Renal cortex interstitium (tissue), 11 donors: ENCODE measurements at regions not wholly inside any gene's neighbourhood (a gene's known extent, or its start where the extent isn't known, plus 50 kb on each side); places are given as distances from the start of the nearest gene placed in this dataset.

Source experiments
- DNase-seq, 11 donors: peaks; one replicate each; pipeline ENCODE4 v3.0.0-alpha.2; 2013; ENCODE audit warnings: low read depth in 9 of 11, low spot score in 4 of 11; ENCODE audit errors: extremely low read depth in 1 of 11

- DNase-seq = no peak
Observed at GRCh38 chr6:221531-222349, 70.5 kb upstream of the DUSP22 start.

- DNase-seq = no peak
Observed at GRCh38 chr6:222468-222867, 69.8 kb upstream of the DUSP22 start.

GRCh38 chr6:223136-223535, 69.2 kb upstream of the DUSP22 start:
- no peak for DNase-seq

GRCh38 chr6:223763-224162, 68.5 kb upstream of the DUSP22 start:
- no peak for DNase-seq

GRCh38 chr6:224350-224749, 67.9 kb upstream of the DUSP22 start:
- no peak for DNase-seq

GRCh38 chr6:225121-225721, 67.1 kb upstream of the DUSP22 start:
- DNase-seq = no peak

- no peak for DNase-seq
Observed at GRCh38 chr6:225907-226306, 66.4 kb upstream of the DUSP22 start.

GRCh38 chr6:226516-227073, 65.7 kb upstream of the DUSP22 start:
- no peak for DNase-seq

GRCh38 chr6:227074-227782, 65.1 kb upstream of the DUSP22 start:
- no peak for DNase-seq

GRCh38 chr6:227812-228338, 64.4 kb upstream of the DUSP22 start:
- no peak for DNase-seq

- DNase-seq = no peak
Observed at GRCh38 chr6:228881-229651, 63.2 kb upstream of the DUSP22 start.

GRCh38 chr6:231779-232178, 60.5 kb upstream of the DUSP22 start:
- no peak for DNase-seq

GRCh38 chr6:232982-233640, 59.2 kb upstream of the DUSP22 start:
- no peak for DNase-seq

GRCh38 chr6:234706-235372, 57.4 kb upstream of the DUSP22 start:
- no peak for DNase-seq

- DNase-seq = no peak
Observed at GRCh38 chr6:235763-236360, 56.4 kb upstream of the DUSP22 start.

- DNase-seq = no peak
Observed at GRCh38 chr6:236519-236918, 55.8 kb upstream of the DUSP22 start.

- no peak for DNase-seq
Observed at GRCh38 chr6:240151-240550, 52.1 kb upstream of the DUSP22 start.
